Neural progenitor cell (in vitro differentiated cells): ENCODE measurements at regions not wholly inside any gene's neighbourhood (a gene's known extent, or its start where the extent isn't known, plus 50 kb on each side); places are given as distances from the start of the nearest gene placed in this dataset.

ENCODE experiments used
- EZH2 ChIP-seq: fragments of 200-600 bp; sonication (generic); IDR thresholded peaks from 2 replicates; pipeline ENCODE4 v1.6.1; 2017; ENCODE audit warnings: antibody characterized with exemption, mild to moderate bottlenecking, moderate library complexity
- EZH2phosphoT487 ChIP-seq: fragments of 200-600 bp; sonication (generic); IDR thresholded peaks from 2 replicates; pipeline ENCODE4 v1.6.1; 2017; ENCODE audit warnings: antibody characterized with exemption
- TF ChIP-seq, protein P1 (sequence below): fragments of 200-600 bp; sonication (generic); IDR thresholded peaks from 2 replicates; pipeline ENCODE4 v1.5.1; 2017; ENCODE audit warnings: antibody characterized with exemption, mild to moderate bottlenecking

DNA sequence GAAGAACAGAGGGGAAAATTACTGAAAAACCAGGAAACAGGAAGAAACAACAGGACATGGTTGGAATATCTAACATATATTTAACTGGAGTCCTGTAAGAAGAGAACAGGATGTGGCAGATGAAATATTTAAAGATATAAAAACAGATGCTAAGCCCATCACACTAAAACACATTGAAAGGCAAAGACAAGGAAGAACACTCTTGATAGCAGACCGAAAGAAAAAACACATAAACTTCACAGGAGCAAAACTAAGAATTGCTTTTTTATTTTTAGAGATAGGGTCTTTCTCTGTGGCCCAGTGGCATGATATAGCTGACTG, 324.4 kb upstream of the ARRDC3 start:
- TF ChIP-seq, protein P1, sequence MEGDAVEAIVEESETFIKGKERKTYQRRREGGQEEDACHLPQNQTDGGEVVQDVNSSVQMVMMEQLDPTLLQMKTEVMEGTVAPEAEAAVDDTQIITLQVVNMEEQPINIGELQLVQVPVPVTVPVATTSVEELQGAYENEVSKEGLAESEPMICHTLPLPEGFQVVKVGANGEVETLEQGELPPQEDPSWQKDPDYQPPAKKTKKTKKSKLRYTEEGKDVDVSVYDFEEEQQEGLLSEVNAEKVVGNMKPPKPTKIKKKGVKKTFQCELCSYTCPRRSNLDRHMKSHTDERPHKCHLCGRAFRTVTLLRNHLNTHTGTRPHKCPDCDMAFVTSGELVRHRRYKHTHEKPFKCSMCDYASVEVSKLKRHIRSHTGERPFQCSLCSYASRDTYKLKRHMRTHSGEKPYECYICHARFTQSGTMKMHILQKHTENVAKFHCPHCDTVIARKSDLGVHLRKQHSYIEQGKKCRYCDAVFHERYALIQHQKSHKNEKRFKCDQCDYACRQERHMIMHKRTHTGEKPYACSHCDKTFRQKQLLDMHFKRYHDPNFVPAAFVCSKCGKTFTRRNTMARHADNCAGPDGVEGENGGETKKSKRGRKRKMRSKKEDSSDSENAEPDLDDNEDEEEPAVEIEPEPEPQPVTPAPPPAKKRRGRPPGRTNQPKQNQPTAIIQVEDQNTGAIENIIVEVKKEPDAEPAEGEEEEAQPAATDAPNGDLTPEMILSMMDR, result no peak
- TF ChIP-seq EZH2 (no peak), EZH2phosphoT487 (no peak)
